ENCODE measurements at regions not wholly inside any gene's neighbourhood (a gene's known extent, or its start where the extent isn't known, plus 50 kb on each side); places are given as distances from the start of the nearest gene placed in this dataset.
"Not testable (repeated sequence)": the region's sequence is repeated elsewhere in the genome, so short reads cannot be mapped to it uniquely, and the experiment has no call there.

GRCh38 chr9:38181232-38181631 lies 112.2 kb upstream of the SHB start:
- DNase-seq: no peak

- DNase-seq: no peak
Observed at GRCh38 chr9:38180656-38181055, 111.6 kb upstream of the SHB start.

GRCh38 chr9:38179965-38180364 lies 110.9 kb upstream of the SHB start:
- no peak for DNase-seq

- DNase-seq: peak; percentile 35
Observed at GRCh38 chr9:38178237-38178636, 109.2 kb upstream of the SHB start.

GRCh38 chr9:38177680-38178079 lies 108.7 kb upstream of the SHB start:
- DNase-seq: no peak

- no peak for DNase-seq
Observed at GRCh38 chr9:38176251-38176650, 107.2 kb upstream of the SHB start.

GRCh38 chr9:38175423-38175822 lies 106.4 kb upstream of the SHB start:
- DNase-seq: no peak

- DNase-seq: no peak
Observed at GRCh38 chr9:38172586-38172985, 103.6 kb upstream of the SHB start.

- DNase-seq: no peak
Observed at GRCh38 chr9:38171926-38172325, 102.9 kb upstream of the SHB start.

- no peak for DNase-seq
Observed at GRCh38 chr9:38171538-38171884, 102.5 kb upstream of the SHB start.

GRCh38 chr9:38170763-38171537 lies 101.9 kb upstream of the SHB start:
- DNase-seq: peak; percentile 11

GRCh38 chr9:38170155-38170554 lies 101.1 kb upstream of the SHB start:
- not testable (repeated sequence) for DNase-seq

GRCh38 chr9:38166501-38166900 lies 97.5 kb upstream of the SHB start:
- no peak for DNase-seq

- DNase-seq: no peak
Observed at GRCh38 chr9:38164659-38165221, 95.7 kb upstream of the SHB start.

- no peak for DNase-seq
Observed at GRCh38 chr9:38163518-38163917, 94.5 kb upstream of the SHB start.

GRCh38 chr9:38162332-38163211 lies 93.5 kb upstream of the SHB start:
- DNase-seq: no peak

- peak; percentile 59 for DNase-seq
Observed at GRCh38 chr9:38160613-38161215, 91.7 kb upstream of the SHB start.

GRCh38 chr9:38159599-38159998 lies 90.6 kb upstream of the SHB start:
- no peak for DNase-seq

GRCh38 chr9:38158628-38159027 lies 89.6 kb upstream of the SHB start:
- no peak for DNase-seq

- DNase-seq: no peak
Observed at GRCh38 chr9:38157711-38158110, 88.7 kb upstream of the SHB start.

- DNase-seq: no peak
Observed at GRCh38 chr9:38154501-38155421, 85.7 kb upstream of the SHB start.

- DNase-seq: no peak
Observed at GRCh38 chr9:38153910-38154291, 84.9 kb upstream of the SHB start.
